ENCODE measurements at regions not wholly inside any gene's neighbourhood (a gene's known extent, or its start where the extent isn't known, plus 50 kb on each side); places are given as distances from the start of the nearest gene placed in this dataset.

- no peak for TF ChIP-seq CTCF (IDR thresholded peaks at IDR 0.05)
- TF ChIP-seq POLR2A (IDR thresholded peaks at IDR 0.05), result no peak
Observed at GRCh38 chr2:147177071-147177857, 667.6 kb upstream of the ACVR2A start.
